GM19463 (cell line): ENCODE measurements at regions not wholly inside any gene's neighbourhood (a gene's known extent, or its start where the extent isn't known, plus 50 kb on each side); places are given as distances from the start of the nearest gene placed in this dataset.
A peak's percentile ranks its signal among the peaks of the same experiment; 100 is the strongest.
"Not testable (repeated sequence)": the region's sequence is repeated elsewhere in the genome, so short reads cannot be mapped to it uniquely, and the experiment has no call there.

Source experiments
- ATAC-seq: cut with Tn5 transposase; IDR thresholded peaks from one replicate; pipeline ENCODE4 v1.9.1; 2021; ENCODE audit warnings: mild to moderate bottlenecking, moderate library complexity; ENCODE audit not compliant: unreplicated experiment

- not testable (repeated sequence) for ATAC-seq
These were observed 126.6 kb downstream of the FAM72C start for GRCh38 chr1:143845193-143845592.

GRCh38 chr1:143842058-143842457 is 129.7 kb downstream of the FAM72C start:
- ATAC-seq, result not testable (repeated sequence)

- ATAC-seq, result not testable (repeated sequence)
These were observed 132.6 kb downstream of the FAM72C start for GRCh38 chr1:143839182-143839581.

- not testable (repeated sequence) for ATAC-seq
These were observed 133.2 kb downstream of the FAM72C start for GRCh38 chr1:143838598-143838929.

- ATAC-seq, result not testable (repeated sequence)
These were observed 133.7 kb downstream of the FAM72C start for GRCh38 chr1:143837924-143838597.

- ATAC-seq, result not testable (repeated sequence)
These were observed 138.4 kb downstream of the FAM72C start for GRCh38 chr1:143833376-143833775.

GRCh38 chr1:143832379-143832716 is 139.4 kb downstream of the FAM72C start:
- not testable (repeated sequence) for ATAC-seq

GRCh38 chr1:143831479-143832378 is 140.1 kb downstream of the FAM72C start:
- not testable (repeated sequence) for ATAC-seq

- ATAC-seq, result not testable (repeated sequence)
These were observed 145.6 kb downstream of the FAM72C start for GRCh38 chr1:143826162-143826561.

GRCh38 chr1:143824266-143824665 is 147.5 kb downstream of the FAM72C start:
- not testable (repeated sequence) for ATAC-seq

- ATAC-seq, result not testable (repeated sequence)
These were observed 151.7 kb downstream of the FAM72C start for GRCh38 chr1:143820058-143820457.

GRCh38 chr1:143816369-143816768 is 155.4 kb downstream of the FAM72C start:
- not testable (repeated sequence) for ATAC-seq

- not testable (repeated sequence) for ATAC-seq
These were observed 166.4 kb downstream of the FAM72C start for GRCh38 chr1:143805374-143805773.

GRCh38 chr1:143804707-143805356 is 167.0 kb downstream of the FAM72C start:
- not testable (repeated sequence) for ATAC-seq

GRCh38 chr1:143803927-143804411 is 167.8 kb downstream of the FAM72C start:
- ATAC-seq, result not testable (repeated sequence)

- peak; percentile 45 for ATAC-seq
These were observed 168.7 kb downstream of the FAM72C start for GRCh38 chr1:143803095-143803494.

- peak; percentile 68 for ATAC-seq
These were observed 172.1 kb downstream of the FAM72C start for GRCh38 chr1:143799568-143800187.

- not testable (repeated sequence) for ATAC-seq
These were observed 175.4 kb downstream of the FAM72C start for GRCh38 chr1:143796369-143796768.

- ATAC-seq, result not testable (repeated sequence)
These were observed 179.5 kb downstream of the FAM72C start for GRCh38 chr1:143792047-143792937.

- ATAC-seq, result not testable (repeated sequence)
These were observed 185.4 kb downstream of the FAM72C start for GRCh38 chr1:143786381-143786780.
